H9 (cell line): ENCODE measurements at regions not wholly inside any gene's neighbourhood (a gene's known extent, or its start where the extent isn't known, plus 50 kb on each side); places are given as distances from the start of the nearest gene placed in this dataset.

Source experiments
- DNase-seq: peaks from one replicate; pipeline ENCODE4 v3.0.0-alpha.2; 2017
- H2AFZ ChIP-seq: one replicate; pipeline ENCODE4 v1.6.1; 2013; ENCODE audit warnings: mild to moderate bottlenecking, low read length, control low read depth, moderate library complexity
- H2AK5ac ChIP-seq: 2 replicates; pipeline ENCODE4 v1.6.1; 2013; ENCODE audit warnings: low read length, control low read depth, mixed read lengths; ENCODE audit not compliant: insufficient read length
- H2BK120ac ChIP-seq: one replicate; pipeline ENCODE4 v1.6.1; 2013; ENCODE audit warnings: low read depth, mild to moderate bottlenecking, low read length, control low read depth, inconsistent platforms; ENCODE audit not compliant: poor library complexity, severe bottlenecking
- H2BK12ac ChIP-seq: 2 replicates; pipeline ENCODE4 v1.6.1; 2013; ENCODE audit warnings: low read length, control low read depth, mixed read lengths, low read depth; ENCODE audit not compliant: insufficient read length
- H2BK15ac ChIP-seq: 2 replicates; pipeline ENCODE4 v1.6.1; 2013; ENCODE audit warnings: low read depth, low read length, control low read depth
- H2BK20ac ChIP-seq: one replicate; pipeline ENCODE4 v1.6.1; 2013; ENCODE audit warnings: low read depth, mild to moderate bottlenecking, low read length, control low read depth, inconsistent platforms; ENCODE audit not compliant: poor library complexity, severe bottlenecking
- H2BK5ac ChIP-seq: 2 replicates; pipeline ENCODE4 v1.6.1; 2013; ENCODE audit warnings: low read length, control low read depth, mixed read lengths; ENCODE audit not compliant: insufficient read length
- H3K14ac ChIP-seq: 2 replicates; pipeline ENCODE4 v1.6.1; 2013; ENCODE audit warnings: low read length, control low read depth; ENCODE audit not compliant: insufficient read depth
- H3K18ac ChIP-seq: 2 replicates; pipeline ENCODE4 v1.6.1; 2013; ENCODE audit warnings: low read depth, mild to moderate bottlenecking, mixed read lengths, low read length, control low read depth; ENCODE audit not compliant: insufficient read length
- H3K23ac ChIP-seq: 2 replicates; pipeline ENCODE4 v1.6.1; 2013; ENCODE audit warnings: low read length, control low read depth, mixed read lengths, low read depth; ENCODE audit not compliant: insufficient read length
- H3K23me2 ChIP-seq: 2 replicates; pipeline ENCODE4 v1.6.1; 2013; ENCODE audit warnings: low read depth, mild to moderate bottlenecking, mixed read lengths, low read length, control low read depth; ENCODE audit not compliant: insufficient read length, poor library complexity, severe bottlenecking
- H3K27ac ChIP-seq: 2 replicates; pipeline ENCODE4 v1.5.1; 2013; ENCODE audit warnings: low read length, control low read depth, mixed read lengths, low read depth; ENCODE audit not compliant: insufficient read length
- H3K27me3 ChIP-seq: 2 replicates; pipeline ENCODE4 v1.6.1; 2013; ENCODE audit warnings: low read length, control low read depth, inconsistent platforms; ENCODE audit not compliant: insufficient read depth
- H3K4ac ChIP-seq: 2 replicates; pipeline ENCODE4 v1.6.1; 2013; ENCODE audit warnings: low read depth, mild to moderate bottlenecking, control low read depth, inconsistent platforms, low read length, moderate library complexity
- H3K4me1 ChIP-seq: 2 replicates; pipeline ENCODE4 v1.6.1; 2013; ENCODE audit warnings: low read length, control low read depth, inconsistent platforms; ENCODE audit not compliant: insufficient read depth
- H3K4me2 ChIP-seq: 2 replicates; pipeline ENCODE4 v1.6.1; 2013; ENCODE audit warnings: low read length, control low read depth, mixed read lengths; ENCODE audit not compliant: insufficient read length, insufficient read depth
- H3K56ac ChIP-seq: 2 replicates; pipeline ENCODE4 v1.6.1; 2013; ENCODE audit warnings: low read depth, mild to moderate bottlenecking, mixed read lengths, low read length, control low read depth; ENCODE audit not compliant: insufficient read length
- H3K79me1 ChIP-seq: 2 replicates; pipeline ENCODE4 v1.6.1; 2013; ENCODE audit warnings: low read depth, mild to moderate bottlenecking, moderate library complexity, low read length, control low read depth, inconsistent platforms; ENCODE audit not compliant: insufficient read depth, poor library complexity, severe bottlenecking
- H3K79me2 ChIP-seq: 2 replicates; pipeline ENCODE4 v1.6.1; 2013; ENCODE audit warnings: low read length, control low read depth, inconsistent platforms; ENCODE audit not compliant: insufficient read depth
- H3K9ac ChIP-seq: 2 replicates; pipeline ENCODE4 v1.6.1; 2013; ENCODE audit warnings: low read length, control low read depth, mixed read lengths; ENCODE audit not compliant: insufficient read length; ENCODE audit errors: extremely low read depth
- H3K9me3 ChIP-seq: one replicate; pipeline ENCODE4 v1.6.1; 2013; ENCODE audit warnings: low read depth, low read length, inconsistent platforms; ENCODE audit not compliant: control insufficient read depth
- H3T11ph ChIP-seq: one replicate; pipeline ENCODE4 v1.6.1; 2013; ENCODE audit warnings: mild to moderate bottlenecking, low read length, control low read depth, inconsistent platforms
- H4K20me1 ChIP-seq: one replicate; pipeline ENCODE4 v1.6.1; 2013; ENCODE audit not compliant: control insufficient read depth, insufficient read length, insufficient read depth
- H4K5ac ChIP-seq: 2 replicates; pipeline ENCODE4 v1.6.1; 2013; ENCODE audit warnings: low read depth, mild to moderate bottlenecking, mixed read lengths, low read length, control low read depth; ENCODE audit not compliant: insufficient read length
- H4K8ac ChIP-seq: replicated peaks from 2 replicates; pipeline ENCODE4 v1.6.1; 2013; ENCODE audit warnings: low read length, control low read depth, mixed read lengths, low read depth; ENCODE audit not compliant: insufficient read length
- H4K91ac ChIP-seq: 2 replicates; pipeline ENCODE4 v1.6.1; 2013; ENCODE audit warnings: low read depth, mild to moderate bottlenecking, moderate library complexity, mixed read lengths, low read length, control low read depth; ENCODE audit not compliant: insufficient read length
- H3K27ac Mint-ChIP-seq, 3 experiments: 2 replicates in 2 of 3; 3 replicates in 1 of 3; pipeline ENCODE4 v1.8.0; 2020 to 2021; ENCODE audit warnings: mixed read lengths in 3 of 3, mild to moderate bottlenecking in 1 of 3, moderate library complexity in 1 of 3
- H3K27me3 Mint-ChIP-seq: 2 replicates; pipeline ENCODE4 v1.8.0; 2021; ENCODE audit warnings: low read depth, mild to moderate bottlenecking, moderate library complexity, mixed read lengths
- H3K36me3 Mint-ChIP-seq, 3 experiments: 2 replicates in 2 of 3; 3 replicates in 1 of 3; pipeline ENCODE4 v1.8.0; 2020 to 2021; ENCODE audit warnings: low read depth in 3 of 3, mixed read lengths in 3 of 3; ENCODE audit not compliant: insufficient read depth in 1 of 3
- H3K4me1 Mint-ChIP-seq, 2 experiments: 2 replicates each; pipeline ENCODE4 v1.8.0; 2020; ENCODE audit warnings: mixed read lengths in 2 of 2
- H3K4me3 Mint-ChIP-seq, 2 experiments: 2 replicates in 1 of 2; 3 replicates in 1 of 2; pipeline ENCODE4 v1.8.0; 2020 to 2021; ENCODE audit warnings: mild to moderate bottlenecking in 2 of 2, mixed read lengths in 2 of 2, moderate library complexity in 1 of 2
- H3K9me3 Mint-ChIP-seq, 2 experiments: 2 replicates in 1 of 2; 3 replicates in 1 of 2; pipeline ENCODE4 v1.8.0; 2020; ENCODE audit warnings: mild to moderate bottlenecking in 2 of 2, mixed read lengths in 2 of 2, moderate library complexity in 1 of 2
- CTCF ChIP-seq: fragments of 200-600 bp; sonication (generic); conservative IDR thresholded peaks from 3 replicates; pipeline ENCODE4 v1.8.0; 2021; ENCODE audit warnings: antibody characterized with exemption, mild to moderate bottlenecking
- WGBS: extraction: QIAGEN DNeasy Blood & Tissue Kit; methylation state at CpG from one replicate; pipeline ENCODE4 v1.1.7; 2013; ENCODE audit warnings: missing lambda C conversion rate, low lambda C conversion rate, mixed read lengths; ENCODE audit not compliant: insufficient read length; ENCODE audit errors: extremely low coverage; 5-methylcytosine and 5-hydroxymethylcytosine counted together

DNA sequence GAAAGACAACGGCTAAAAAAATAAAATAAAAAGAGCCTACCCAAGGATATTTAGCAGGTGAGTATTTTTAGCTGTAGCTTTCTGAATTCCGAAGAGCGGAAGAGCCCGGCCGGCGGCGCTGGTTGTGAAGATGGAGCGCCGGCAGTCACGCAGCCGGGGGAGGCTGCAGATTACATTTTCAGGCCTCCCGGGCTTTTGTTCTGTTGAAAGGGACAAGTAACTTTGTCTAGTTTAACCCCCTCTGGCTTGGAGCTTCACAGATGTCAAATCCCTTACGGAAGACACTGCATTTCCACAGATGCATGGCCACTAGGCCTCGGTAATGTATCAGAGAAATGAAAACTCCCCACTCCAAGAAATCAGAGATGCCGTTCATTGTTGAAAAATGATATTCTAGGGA lies 497.6 kb upstream of the MKI67 start:
- no peak overlapping the region for H3K23ac ChIP-seq
- H4K20me1 ChIP-seq = no peaks in the 10 kb centered on the region
- no peak overlapping the region for H3K4ac ChIP-seq
- no peak overlapping the region for H3K4me2 ChIP-seq
- Mint-ChIP-seq H3K36me3 (peaks cover 2 to 4% (median 3%) of the 10 kb centered on the region in 3 experiments; a peak in 2 of 7 replicates), H3K4me3 (no peak overlapping the region), H3K4me1 (peaks cover 45 to 48% of the 10 kb centered on the region in 2 experiments), H3K27me3 (peaks cover 2% of the 10 kb centered on the region), H3K9me3 (no peaks in the 10 kb centered on the region; a peak in 3 of 5 replicates), H3K27ac (no peak overlapping the region; a peak in 1 of 7 replicates)
- no peak overlapping the region for H4K8ac ChIP-seq
- H3K56ac ChIP-seq = no peak overlapping the region
- no peak for TF ChIP-seq CTCF
- no peak overlapping the region for H3T11ph ChIP-seq
- no peak overlapping the region for H3K18ac ChIP-seq
- H3K4me1 ChIP-seq = peaks cover 9% of the 10 kb centered on the region; the same call in 1 of the 2 replicates
- WGBS = no CpG with 5 or more reads among the region's 15 CpGs
- H2BK15ac ChIP-seq = no peak overlapping the region
- no peak for DNase-seq
- no peak overlapping the region for H3K27ac ChIP-seq
- H3K9ac ChIP-seq = no peak overlapping the region
- no peaks in the 10 kb centered on the region for H3K9me3 ChIP-seq
- H4K91ac ChIP-seq = no peak overlapping the region
- no peaks in the 10 kb centered on the region for H3K79me2 ChIP-seq
- H2BK5ac ChIP-seq = no peak overlapping the region
- H2BK120ac ChIP-seq = no peak overlapping the region
- H3K23me2 ChIP-seq = no peaks in the 10 kb centered on the region
- H2BK12ac ChIP-seq = no peak overlapping the region
- H2BK20ac ChIP-seq = no peak overlapping the region
- no peak overlapping the region for H2AK5ac ChIP-seq
- H3K79me1 ChIP-seq = no peaks in the 10 kb centered on the region
- H3K27me3 ChIP-seq = no peaks in the 10 kb centered on the region
- H3K14ac ChIP-seq = no peak overlapping the region
- H4K5ac ChIP-seq = no peak overlapping the region
- H2AFZ ChIP-seq = no peak overlapping the region
